Activated naive CD4-positive, alpha-beta T cell treated with anti-CD3 and anti-CD28 coated beads, Interleukin-2, amount 50 U/mL, for 72 hours (primary cell): ENCODE measurements at regions not wholly inside any gene's neighbourhood (a gene's known extent, or its start where the extent isn't known, plus 50 kb on each side); places are given as distances from the start of the nearest gene placed in this dataset.

Experiments used
- ATAC-seq, 2 donors: fragments of 150-1000 bp; cut with Tn5 transposase; 2 replicates each; pipeline ENCODE4 v1.10.0; 2021; ENCODE audit warnings: mild to moderate bottlenecking in 2 of 2, moderate library complexity in 2 of 2
- DNase-seq, 2 donors: peaks; one replicate each; pipeline ENCODE4 v3.0.0; 2021 to 2022; ENCODE audit warnings: low spot score in 2 of 2
- H3K27ac Mint-ChIP-seq, 2 donors: one replicate each; pipeline ENCODE4 v1.8.0; 2022; ENCODE audit warnings: mild to moderate bottlenecking in 2 of 2, mixed read lengths in 2 of 2
- H3K36me3 Mint-ChIP-seq, 2 donors: one replicate each; pipeline ENCODE4 v1.8.0; 2022; ENCODE audit warnings: mixed read lengths in 2 of 2
- H3K9me3 Mint-ChIP-seq, 2 donors: one replicate each; pipeline ENCODE4 v1.8.0; 2022; ENCODE audit warnings: mixed read lengths in 2 of 2

DNA sequence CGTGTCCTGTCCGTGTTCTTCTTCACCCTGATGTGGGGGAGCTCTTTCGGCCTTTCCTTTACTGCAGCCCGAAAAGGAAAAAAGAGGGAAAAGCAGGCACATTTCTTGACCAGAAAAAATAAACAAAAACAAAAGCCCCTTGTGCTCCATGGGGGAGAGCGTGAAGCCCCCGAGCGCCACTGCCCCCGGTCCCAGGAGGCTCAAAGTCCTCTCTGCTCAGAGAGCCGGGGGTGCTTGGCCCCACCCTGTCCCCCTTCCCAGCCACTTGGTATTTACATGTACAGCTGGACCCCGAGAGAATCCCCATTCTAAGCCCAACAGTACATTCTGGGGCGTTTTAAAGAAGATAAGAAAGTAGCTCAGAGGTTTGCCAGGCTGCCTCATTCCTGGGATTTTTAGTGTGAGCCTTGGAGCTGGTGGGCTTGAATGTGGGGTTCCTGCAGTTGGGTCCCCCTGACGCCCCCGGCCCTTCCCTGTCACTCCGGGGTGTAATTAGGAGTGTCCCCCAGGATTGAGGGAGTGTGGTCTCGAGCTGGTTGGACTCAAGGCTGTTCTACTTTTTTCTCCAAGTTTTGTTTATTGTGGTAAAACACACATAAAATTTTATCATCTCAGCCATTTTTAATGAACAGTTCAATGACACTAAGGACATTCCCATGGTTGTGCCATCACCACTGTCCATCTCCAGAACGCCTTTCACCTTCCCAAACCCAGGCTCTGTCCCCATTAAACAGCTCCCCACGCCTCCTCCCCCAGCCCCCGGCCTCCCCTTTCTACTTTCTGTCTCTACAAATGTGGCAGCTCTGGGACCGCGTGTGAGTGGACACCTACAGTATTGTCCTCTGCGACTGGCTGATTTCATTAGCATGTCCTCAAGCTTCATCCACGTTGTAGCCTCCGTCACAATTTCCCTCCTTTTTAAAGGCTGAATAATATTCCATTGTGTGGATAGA, 55.7 kb upstream of the BHLHE23 start:
- no peak overlapping the region for H3K27ac Mint-ChIP-seq
- ATAC-seq (no peak), DNase-seq (no peak)
- no peaks in the 10 kb centered on the region for H3K36me3 Mint-ChIP-seq
- peaks cover 0 to 6% of the 10 kb centered on the region in 2 donors for H3K9me3 Mint-ChIP-seq

DNA sequence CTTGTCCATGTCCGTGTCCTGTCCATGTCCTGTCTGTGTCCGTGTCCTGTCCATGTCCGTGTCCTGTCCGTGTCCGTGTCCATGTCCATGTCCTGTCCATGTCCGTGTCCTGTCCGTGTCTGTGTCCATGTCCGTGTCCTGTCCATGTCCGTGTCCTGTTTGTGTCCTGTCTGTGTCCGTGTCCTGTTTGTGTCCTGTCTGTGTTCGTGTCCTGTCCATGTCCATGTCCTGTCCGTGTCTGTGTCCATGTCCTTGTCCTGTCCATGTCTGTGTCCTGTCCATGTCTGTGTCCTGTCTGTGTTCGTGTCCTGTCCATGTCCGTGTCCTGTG, 55.0 kb upstream of the BHLHE23 start:
- H3K9me3 Mint-ChIP-seq = peaks cover 0 to 6% of the 10 kb centered on the region in 2 donors
- no peak for ATAC-seq
- no peak for DNase-seq
- no peaks in the 10 kb centered on the region for H3K36me3 Mint-ChIP-seq
- H3K27ac Mint-ChIP-seq = no peak overlapping the region

GRCh38 chr20:63061051-63061770, 54.4 kb upstream of the BHLHE23 start:
- DNase-seq = peak in 1 of 2 donors; percentile 30
- Mint-ChIP-seq H3K27ac (no peak overlapping the region), H3K9me3 (peaks cover 0 to 6% of the 10 kb centered on the region in 2 donors), H3K36me3 (no peaks in the 10 kb centered on the region)
- no peak for ATAC-seq

DNA sequence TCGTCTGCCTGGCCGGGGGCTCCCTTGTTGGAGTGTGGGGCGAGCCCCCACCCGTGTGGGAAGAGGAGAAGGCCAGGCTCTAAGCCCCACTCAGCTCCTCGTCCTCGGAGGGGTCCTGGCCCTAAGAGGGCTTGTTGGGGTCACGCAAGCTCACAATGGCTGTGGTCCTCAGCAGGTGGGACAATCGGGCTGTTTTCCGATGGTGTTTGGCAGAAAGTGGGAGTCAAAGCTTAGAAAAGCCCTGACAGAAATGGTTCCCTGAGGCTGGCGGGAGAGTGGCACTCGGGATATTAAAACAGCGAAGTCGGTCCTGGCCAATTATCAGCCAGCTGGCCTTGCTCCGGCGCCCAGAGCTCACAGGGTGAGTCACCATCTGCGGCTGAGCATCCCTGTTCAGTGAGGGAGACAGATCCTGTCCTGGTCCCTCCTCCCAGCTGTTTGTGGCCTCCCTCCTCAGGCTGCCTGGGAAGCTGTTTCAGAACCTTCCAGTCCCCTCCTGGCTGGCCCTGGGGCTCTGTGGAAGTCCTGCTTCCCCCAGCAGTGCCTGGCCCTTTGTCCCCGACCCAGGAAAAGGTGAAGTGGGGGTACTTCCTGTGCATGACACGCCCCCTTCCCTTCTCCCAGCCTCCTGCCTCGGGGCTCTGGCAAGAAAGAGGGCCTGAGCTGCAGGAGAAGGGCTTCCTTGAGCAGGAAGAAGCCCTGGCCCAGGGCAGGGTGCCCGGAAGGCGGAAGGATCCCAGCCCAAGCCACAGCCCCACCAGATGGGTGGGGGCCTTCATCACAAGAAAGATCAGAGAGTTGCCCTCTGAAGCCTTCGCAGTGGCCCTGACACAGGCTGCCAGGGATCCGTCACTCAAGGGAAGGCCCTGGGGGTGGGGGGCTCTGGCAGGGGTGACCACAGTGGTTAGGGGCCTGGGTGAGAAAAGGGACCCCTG, 53.6 kb upstream of the BHLHE23 start:
- Mint-ChIP-seq H3K9me3 (peaks cover 0 to 6% of the 10 kb centered on the region in 2 donors), H3K36me3 (no peaks in the 10 kb centered on the region), H3K27ac (no peak overlapping the region)
- DNase-seq (peak in 1 of 2 donors; percentile 40), ATAC-seq (no peak)

GRCh38 chr20:63059684-63060056, 52.9 kb upstream of the BHLHE23 start:
- Mint-ChIP-seq H3K9me3 (peaks cover 0 to 6% of the 10 kb centered on the region in 2 donors), H3K27ac (no peak overlapping the region), H3K36me3 (no peaks in the 10 kb centered on the region)
- ATAC-seq = no peak
- peak in 1 of 2 donors; percentile 47 for DNase-seq

DNA sequence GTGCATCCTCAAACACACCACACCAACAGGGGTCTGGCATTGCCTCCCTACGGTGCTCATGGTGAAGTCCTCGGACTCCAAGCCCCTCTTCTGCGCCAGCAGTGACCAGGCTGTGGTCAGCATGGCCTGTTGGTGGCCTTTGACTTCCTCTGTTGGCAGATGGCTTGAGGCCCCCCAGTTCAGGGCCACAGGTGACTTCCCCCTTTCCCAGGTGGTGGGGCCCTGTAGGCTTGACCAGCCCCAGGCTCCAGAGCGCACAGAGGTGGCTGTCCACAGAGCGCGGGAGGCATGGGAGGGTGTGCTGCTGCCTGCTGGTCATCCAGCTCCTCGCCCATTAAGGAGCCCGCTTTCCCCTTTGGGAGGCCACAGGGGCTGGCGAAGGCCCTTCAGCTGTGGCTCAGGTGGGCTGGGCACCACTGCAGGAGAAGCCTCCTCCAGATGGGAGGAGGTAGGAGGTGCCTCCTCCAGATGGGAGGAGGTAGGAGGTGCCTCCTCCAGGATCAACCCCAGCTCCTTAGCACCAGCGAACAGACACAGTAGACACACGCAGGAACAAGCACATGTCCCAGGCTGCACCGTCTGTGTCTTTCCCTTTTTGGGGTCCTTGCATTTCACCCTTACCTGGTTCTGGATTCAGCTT, 52.1 kb upstream of the BHLHE23 start:
- Mint-ChIP-seq H3K9me3 (peaks cover 0 to 6% of the 10 kb centered on the region in 2 donors), H3K27ac (no peak overlapping the region), H3K36me3 (no peaks in the 10 kb centered on the region)
- no peak for ATAC-seq
- peak in 1 of 2 donors; percentile 44 for DNase-seq

DNA sequence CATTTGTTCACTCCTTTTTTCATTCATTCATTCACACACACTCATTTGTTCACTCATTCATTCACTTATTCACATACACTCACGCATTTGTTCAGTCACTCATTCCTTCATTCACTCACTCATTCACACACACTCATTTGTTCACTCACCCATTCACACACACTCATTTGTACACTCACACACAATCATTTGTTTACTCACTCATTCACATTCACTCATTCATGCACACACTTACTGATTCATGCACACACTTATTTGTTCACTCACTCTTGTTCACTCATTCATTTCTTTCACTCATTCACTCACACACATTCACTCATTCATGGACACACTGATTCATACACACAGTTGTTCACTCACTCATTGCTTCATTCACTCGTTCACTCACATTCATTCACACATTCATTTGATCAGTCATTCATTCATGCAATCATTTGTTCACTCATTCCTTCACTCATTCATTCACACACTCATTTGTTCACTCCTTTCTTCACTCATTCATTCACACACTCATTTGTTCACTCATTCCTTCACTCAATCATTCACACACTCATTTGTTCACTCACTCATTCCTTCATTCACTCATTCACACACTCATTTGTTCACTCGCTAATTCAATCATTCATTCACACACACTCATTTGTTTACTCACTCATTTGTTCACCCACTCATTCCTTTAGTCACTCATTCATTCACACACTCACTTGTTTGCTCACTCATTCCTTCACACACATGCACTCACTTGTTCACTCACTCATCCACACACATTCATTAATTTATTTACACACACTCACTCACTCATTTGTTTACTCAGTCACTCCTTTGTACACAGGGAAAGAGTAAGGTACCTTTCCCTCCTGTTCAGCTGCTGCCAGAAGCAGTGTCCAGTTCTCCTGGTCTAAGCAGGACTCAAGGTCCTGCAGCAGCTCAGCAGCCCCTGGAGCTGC, 50.7 kb upstream of the BHLHE23 start:
- no peak for ATAC-seq
- DNase-seq = no peak
- no peak overlapping the region for H3K27ac Mint-ChIP-seq
- no peaks in the 10 kb centered on the region for H3K36me3 Mint-ChIP-seq
- H3K9me3 Mint-ChIP-seq = peaks cover 0 to 6% of the 10 kb centered on the region in 2 donors

DNA sequence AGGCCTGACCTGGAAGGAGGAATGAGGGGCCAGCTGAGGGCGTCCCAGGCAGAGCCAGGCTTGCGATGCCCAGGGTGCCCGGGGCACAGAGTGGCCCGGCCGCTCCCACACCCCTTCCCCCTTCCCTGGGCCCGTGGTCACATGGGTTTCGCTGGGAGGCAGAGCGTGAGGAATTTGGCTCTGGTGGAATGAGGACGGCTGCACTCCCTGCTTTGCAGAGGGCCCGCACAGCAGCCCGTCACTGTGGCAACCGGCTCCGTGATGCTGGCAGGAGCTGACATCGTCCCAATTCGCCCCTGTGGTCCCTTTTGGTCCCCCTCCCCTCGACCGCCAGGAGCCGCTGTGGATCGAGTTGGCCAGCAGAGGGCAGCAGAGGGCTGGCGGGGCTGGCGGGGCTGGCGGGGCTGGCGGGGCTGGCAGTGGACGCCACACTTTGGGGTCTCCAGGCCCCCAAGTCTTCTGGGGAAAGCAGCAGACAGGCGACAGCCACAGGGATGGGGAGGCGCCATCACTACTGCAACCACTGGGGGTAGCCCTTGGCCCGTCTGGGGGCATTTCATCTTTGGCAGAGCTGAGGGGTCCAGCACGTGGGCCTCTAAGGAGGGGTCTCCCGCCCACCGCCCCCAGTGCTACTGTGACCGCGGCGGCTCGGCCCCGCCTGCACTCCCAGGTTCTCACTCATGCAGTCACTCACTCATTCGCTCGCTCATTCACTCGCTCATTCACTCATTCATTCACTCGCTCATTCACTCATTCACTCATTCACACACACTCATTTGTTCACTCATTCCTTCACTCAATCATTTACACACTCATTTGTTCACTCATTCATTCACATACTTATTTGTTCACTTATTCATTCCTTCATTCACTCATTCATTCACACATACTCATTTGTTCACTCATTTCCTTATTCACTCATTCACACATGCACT, 49.7 kb upstream of the BHLHE23 start:
- no peak overlapping the region for H3K27ac Mint-ChIP-seq
- peaks cover 0 to 5% of the 10 kb centered on the region in 2 donors for H3K9me3 Mint-ChIP-seq
- DNase-seq (peak; percentile 18 to 51), ATAC-seq (peak; percentile 47 to 70)
- no peaks in the 10 kb centered on the region for H3K36me3 Mint-ChIP-seq
